Endothelial cell (in vitro differentiated cells): ENCODE measurements at regions not wholly inside any gene's neighbourhood (a gene's known extent, or its start where the extent isn't known, plus 50 kb on each side); places are given as distances from the start of the nearest gene placed in this dataset.
A peak's percentile ranks its signal among the peaks of the same experiment; 100 is the strongest.

Experiments
- DNase-seq: peaks from one replicate; pipeline ENCODE4 v3.0.0; 2021; ENCODE audit warnings: low spot score
- H3K27ac Mint-ChIP-seq: one replicate; pipeline ENCODE4 v1.8.0; 2021; ENCODE audit warnings: mixed read lengths, inconsistent platforms; ENCODE audit not compliant: unreplicated experiment
- H3K27me3 Mint-ChIP-seq: one replicate; pipeline ENCODE4 v1.8.0; 2021; ENCODE audit warnings: mild to moderate bottlenecking, moderate library complexity, mixed read lengths, inconsistent platforms; ENCODE audit not compliant: unreplicated experiment
- H3K36me3 Mint-ChIP-seq: one replicate; pipeline ENCODE4 v1.8.0; 2021; ENCODE audit warnings: mild to moderate bottlenecking, low read depth, mixed read lengths, inconsistent platforms; ENCODE audit not compliant: unreplicated experiment
- H3K4me1 Mint-ChIP-seq: one replicate; pipeline ENCODE4 v1.8.0; 2021; ENCODE audit warnings: mild to moderate bottlenecking, mixed read lengths, inconsistent platforms; ENCODE audit not compliant: unreplicated experiment
- H3K4me3 Mint-ChIP-seq: one replicate; pipeline ENCODE4 v1.8.0; 2021; ENCODE audit warnings: mild to moderate bottlenecking, mixed read lengths, inconsistent platforms; ENCODE audit not compliant: unreplicated experiment
- H3K9me3 Mint-ChIP-seq: one replicate; pipeline ENCODE4 v1.8.0; 2021; ENCODE audit warnings: mixed read lengths, inconsistent platforms; ENCODE audit not compliant: unreplicated experiment
- CTCF ChIP-seq: fragments of 200-600 bp; sonication (generic); IDR thresholded peaks from one replicate; pipeline ENCODE4 v1.5.0; 2021; ENCODE audit warnings: antibody characterized with exemption; ENCODE audit not compliant: unreplicated experiment

DNA sequence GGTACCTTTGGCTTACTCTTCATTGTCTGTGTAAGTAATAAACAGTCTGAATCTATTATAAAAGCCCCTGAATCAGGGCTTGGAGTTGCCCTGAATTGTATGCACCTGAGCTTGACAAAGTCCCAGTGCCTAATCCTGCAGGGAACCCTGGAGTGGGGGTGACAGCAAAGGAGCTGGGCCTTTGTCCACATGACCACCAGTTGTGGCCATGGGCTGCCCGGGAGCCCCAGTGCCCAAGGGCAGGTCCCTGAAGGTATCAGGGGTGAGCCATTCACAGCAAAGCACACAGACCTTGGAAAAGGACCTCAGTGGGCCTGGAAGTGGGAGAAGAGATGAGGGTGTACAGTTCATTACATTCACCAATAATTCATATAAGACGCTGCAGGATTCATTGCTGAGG is 94.2 kb downstream of the BANF2 start:
- no peaks in the 10 kb centered on the region for H3K9me3 Mint-ChIP-seq
- peaks cover 3% of the 10 kb centered on the region for H3K4me1 Mint-ChIP-seq
- TF ChIP-seq CTCF: no peak
- peaks cover 3% of the 10 kb centered on the region for H3K36me3 Mint-ChIP-seq
- peaks cover 5% of the 10 kb centered on the region for H3K27me3 Mint-ChIP-seq
- no peak overlapping the region for H3K4me3 Mint-ChIP-seq
- no peak for DNase-seq
- H3K27ac Mint-ChIP-seq: no peak overlapping the region

DNA sequence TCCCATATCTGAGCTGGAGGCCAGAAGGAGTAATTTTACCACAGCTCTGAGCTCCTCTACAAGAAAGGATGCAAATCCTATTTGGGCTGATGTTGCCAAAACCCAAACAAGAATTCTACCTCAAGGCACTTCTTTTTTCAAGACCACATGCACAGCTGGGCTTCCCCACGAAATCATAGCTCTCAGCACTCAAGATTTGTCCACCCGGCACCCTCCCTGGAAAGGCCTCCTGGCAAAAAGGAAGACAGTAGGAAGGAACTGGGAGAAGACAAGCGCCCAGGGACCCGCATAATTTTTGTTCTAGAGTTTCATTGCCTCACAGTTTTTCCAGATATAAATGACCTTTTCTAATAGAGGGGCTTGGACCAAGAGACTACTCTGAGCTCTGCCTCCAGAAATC is 90.5 kb downstream of the BANF2 start:
- no peak overlapping the region for H3K4me3 Mint-ChIP-seq
- H3K27ac Mint-ChIP-seq: no peak overlapping the region
- H3K36me3 Mint-ChIP-seq: no peaks in the 10 kb centered on the region
- no peak for TF ChIP-seq CTCF
- H3K27me3 Mint-ChIP-seq: no peaks in the 10 kb centered on the region
- H3K4me1 Mint-ChIP-seq: peaks cover 13% of the 10 kb centered on the region
- no peak for DNase-seq
- no peaks in the 10 kb centered on the region for H3K9me3 Mint-ChIP-seq

GRCh38 chr20:17787816-17788215 is 88.0 kb downstream of the BANF2 start:
- Mint-ChIP-seq H3K4me3 (no peak overlapping the region), H3K36me3 (no peaks in the 10 kb centered on the region), H3K9me3 (no peaks in the 10 kb centered on the region), H3K4me1 (peaks cover 13% of the 10 kb centered on the region), H3K27ac (no peak overlapping the region), H3K27me3 (no peaks in the 10 kb centered on the region)
- no peak for TF ChIP-seq CTCF
- DNase-seq: no peak

GRCh38 chr20:17786221-17786718 is 86.5 kb downstream of the BANF2 start:
- no peaks in the 10 kb centered on the region for H3K9me3 Mint-ChIP-seq
- no peaks in the 10 kb centered on the region for H3K36me3 Mint-ChIP-seq
- no peaks in the 10 kb centered on the region for H3K27me3 Mint-ChIP-seq
- no peak for DNase-seq
- H3K4me3 Mint-ChIP-seq: no peak overlapping the region
- H3K4me1 Mint-ChIP-seq: peaks cover 12% of the 10 kb centered on the region
- peak overlapping the region; percentile 80 for H3K27ac Mint-ChIP-seq
- no peak for TF ChIP-seq CTCF
